ENCODE measurements at regions not wholly inside any gene's neighbourhood (a gene's known extent, or its start where the extent isn't known, plus 50 kb on each side); places are given as distances from the start of the nearest gene placed in this dataset.

DNA sequence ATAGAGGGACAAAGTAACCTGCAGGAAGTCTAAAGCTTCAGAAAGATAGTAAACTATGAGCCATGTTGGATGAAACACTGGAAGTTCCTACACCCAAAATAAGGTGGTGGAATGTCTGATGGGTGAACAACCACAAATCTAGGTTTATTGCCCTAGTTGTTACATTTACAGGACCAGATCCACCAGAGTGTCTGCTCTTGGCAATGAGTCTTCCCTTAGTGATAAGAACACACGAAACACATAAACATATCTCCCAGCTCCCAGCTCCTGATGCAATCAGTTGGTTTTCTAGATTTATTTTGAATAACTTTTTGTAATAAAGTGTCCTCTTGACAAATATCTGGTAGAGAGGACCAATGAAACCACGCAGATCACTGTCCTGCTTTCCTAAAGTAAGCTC, 329.7 kb upstream of the WWC1 start:
- no peak for DNase-seq

GRCh38 chr5:167964529-167964928, 326.9 kb upstream of the WWC1 start:
- DNase-seq = no peak

DNA sequence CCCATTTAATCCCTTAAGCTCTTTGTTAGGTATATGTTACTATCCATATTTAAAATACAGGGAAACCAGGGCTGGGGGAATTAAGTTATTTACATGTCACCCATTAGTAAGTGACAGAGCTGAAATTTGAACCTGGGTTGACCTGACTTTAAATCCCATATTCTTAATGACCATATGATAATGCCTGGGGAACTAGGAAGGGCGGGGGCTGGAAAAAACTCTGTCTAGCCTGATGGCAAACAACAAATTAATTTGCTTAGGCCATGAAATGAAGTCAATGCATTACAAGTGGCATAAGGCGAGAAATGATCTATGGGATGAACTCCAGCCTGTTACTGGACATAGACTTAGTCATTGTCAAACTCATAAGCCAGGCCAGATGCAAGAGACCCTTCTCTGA, 325.7 kb upstream of the WWC1 start:
- DNase-seq = no peak

GRCh38 chr5:167966979-167967378, 324.5 kb upstream of the WWC1 start:
- no peak for DNase-seq

GRCh38 chr5:167967494-167968177, 323.8 kb upstream of the WWC1 start:
- no peak for DNase-seq

- no peak for DNase-seq
These were observed 322.6 kb upstream of the WWC1 start for GRCh38 chr5:167968837-167969236.

- no peak for DNase-seq
These were observed 321.4 kb upstream of the WWC1 start for GRCh38 chr5:167969998-167970397.

DNA sequence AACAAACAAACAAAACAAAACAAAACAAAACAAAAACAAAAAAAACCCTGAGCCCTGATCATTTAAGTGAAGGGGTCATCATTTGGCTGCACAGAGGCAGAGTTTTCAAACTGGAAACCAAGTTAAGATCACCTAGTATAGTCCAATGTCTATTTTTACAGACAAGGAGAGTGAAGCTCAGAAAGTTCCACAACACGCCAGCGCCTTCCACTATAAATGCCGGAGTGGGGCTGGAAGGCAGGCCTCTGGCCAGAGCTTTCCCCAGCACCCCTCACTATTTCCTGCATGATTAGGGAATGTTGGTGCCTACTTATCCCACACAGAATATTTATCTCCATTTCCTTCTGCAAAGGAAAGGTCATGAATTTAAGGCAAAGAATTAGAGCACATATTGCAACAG, 319.7 kb upstream of the WWC1 start:
- DNase-seq = no peak

DNA sequence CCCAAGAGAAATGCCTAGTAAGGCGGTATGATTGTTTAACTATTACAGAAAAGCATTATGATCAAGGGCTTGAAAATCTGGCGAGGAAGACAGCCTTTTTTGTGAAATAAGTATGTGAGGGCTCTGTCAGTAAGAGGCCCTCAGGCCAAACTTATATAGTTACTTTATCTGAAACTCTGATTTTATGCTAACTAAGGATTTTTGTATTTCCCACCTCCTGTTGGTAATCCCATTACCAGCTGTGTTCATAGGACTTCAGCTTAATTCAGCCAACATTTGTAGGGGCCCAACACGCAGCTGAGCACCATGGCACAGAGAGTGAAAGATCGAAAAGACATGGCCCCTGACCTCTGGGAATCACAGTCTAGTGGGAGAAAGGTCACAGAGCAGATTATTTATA, 318.3 kb upstream of the WWC1 start:
- no peak for DNase-seq

- no peak for DNase-seq
These were observed 306.5 kb upstream of the WWC1 start for GRCh38 chr5:167984951-167985350.

GRCh38 chr5:167985373-167985772, 306.1 kb upstream of the WWC1 start:
- DNase-seq = no peak

DNA sequence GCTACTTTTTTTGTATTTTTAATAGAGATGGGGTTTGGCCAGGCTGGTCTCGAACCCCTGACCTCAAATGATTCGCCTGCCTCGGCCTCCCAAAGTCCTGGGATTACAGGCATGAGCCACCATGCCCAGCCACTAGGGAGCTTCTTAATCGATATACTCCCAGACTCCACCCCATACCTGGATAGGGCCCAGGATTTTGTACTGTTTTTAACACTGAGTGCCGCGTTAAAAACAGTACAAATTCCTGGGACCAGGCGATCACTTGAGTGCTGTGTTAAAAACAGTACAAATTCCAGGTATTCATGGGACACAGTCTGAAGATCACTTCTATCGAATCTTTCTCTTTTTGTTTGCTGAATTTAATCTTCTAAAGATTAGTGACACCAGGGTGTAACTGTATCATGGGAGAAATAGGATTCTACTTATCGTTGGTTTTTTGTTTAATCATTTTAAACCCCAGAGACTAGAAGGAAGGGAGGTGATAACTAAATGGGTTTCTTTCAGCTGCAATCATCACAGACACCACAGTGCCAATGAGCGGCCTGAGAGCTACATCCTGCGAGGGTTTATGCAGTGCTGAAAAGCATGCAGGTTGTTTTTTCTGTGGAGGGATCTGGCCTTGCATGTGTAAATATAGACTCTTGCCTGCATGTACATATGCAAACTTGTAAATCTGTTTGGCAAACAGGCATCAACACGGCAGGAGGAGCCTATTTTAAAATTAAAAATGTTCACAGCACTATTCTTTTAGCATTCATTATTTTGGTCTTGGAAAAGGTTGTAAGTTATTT, 303.8 kb upstream of the WWC1 start:
- DNase-seq = no peak

DNA sequence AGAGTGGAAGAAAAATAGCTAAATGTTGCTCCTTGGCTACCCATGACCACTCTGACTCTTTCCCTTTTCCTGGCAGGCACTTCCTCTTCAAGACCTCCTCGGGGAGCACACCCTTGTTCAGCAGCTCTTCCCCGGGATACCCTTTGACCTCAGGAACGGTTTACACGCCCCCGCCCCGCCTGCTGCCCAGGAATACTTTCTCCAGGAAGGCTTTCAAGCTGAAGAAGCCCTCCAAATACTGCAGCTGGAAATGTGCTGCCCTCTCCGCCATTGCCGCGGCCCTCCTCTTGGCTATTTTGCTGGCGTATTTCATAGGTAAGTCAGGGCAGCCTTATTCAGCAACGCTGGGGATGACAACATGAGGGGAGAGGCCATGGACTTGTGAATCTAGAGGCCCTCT, 298.6 kb upstream of the WWC1 start:
- no peak for DNase-seq

DNA sequence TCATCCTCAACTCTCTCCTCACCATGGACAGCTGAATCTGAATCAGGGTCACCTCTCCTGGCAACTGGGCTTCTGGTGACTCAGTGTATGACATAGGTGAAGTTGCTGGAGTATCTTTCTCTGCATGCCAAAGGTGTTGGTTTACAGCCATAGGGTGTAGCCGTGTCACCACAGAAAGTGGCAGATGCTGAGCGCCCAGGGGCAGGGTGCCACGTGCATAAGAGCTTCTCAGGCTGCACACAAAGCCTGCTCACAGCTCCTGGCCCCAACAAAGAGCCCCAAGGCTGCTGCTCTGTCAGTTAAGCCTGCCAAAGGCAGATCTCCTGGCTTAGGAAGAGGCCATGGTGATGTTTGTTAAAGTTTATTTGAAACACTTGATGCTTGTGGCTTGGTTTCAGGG, 297.7 kb upstream of the WWC1 start:
- no peak for DNase-seq

- no peak for DNase-seq
These were observed 295.5 kb upstream of the WWC1 start for GRCh38 chr5:167995844-167996425.

GRCh38 chr5:167998148-167998767, 293.2 kb upstream of the WWC1 start:
- no peak for DNase-seq

DNA sequence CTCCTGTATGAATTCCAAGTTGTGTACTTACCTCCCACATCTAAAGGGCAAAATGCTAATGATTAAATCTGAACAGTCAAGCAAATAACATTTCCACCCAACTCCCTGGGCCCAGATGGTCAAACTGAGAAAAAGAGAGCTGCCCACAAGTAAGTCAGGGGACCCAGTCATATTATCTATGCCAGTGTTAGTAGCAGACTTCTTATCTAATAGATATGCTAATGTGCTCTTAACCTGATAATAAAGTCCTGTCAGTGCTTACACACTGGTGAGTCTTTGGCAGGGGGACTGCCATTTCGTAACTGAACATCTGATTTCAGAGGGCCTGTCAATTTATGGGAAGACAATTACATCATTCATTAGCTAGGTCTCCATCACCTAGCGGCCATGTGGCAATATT, 292.3 kb upstream of the WWC1 start:
- no peak for DNase-seq

GRCh38 chr5:168001318-168001717, 290.1 kb upstream of the WWC1 start:
- no peak for DNase-seq

- no peak for DNase-seq
These were observed 289.3 kb upstream of the WWC1 start for GRCh38 chr5:168002116-168002515.

GRCh38 chr5:168005093-168005492, 286.4 kb upstream of the WWC1 start:
- DNase-seq = no peak

- no peak for DNase-seq
These were observed 285.5 kb upstream of the WWC1 start for GRCh38 chr5:168005936-168006335.

DNA sequence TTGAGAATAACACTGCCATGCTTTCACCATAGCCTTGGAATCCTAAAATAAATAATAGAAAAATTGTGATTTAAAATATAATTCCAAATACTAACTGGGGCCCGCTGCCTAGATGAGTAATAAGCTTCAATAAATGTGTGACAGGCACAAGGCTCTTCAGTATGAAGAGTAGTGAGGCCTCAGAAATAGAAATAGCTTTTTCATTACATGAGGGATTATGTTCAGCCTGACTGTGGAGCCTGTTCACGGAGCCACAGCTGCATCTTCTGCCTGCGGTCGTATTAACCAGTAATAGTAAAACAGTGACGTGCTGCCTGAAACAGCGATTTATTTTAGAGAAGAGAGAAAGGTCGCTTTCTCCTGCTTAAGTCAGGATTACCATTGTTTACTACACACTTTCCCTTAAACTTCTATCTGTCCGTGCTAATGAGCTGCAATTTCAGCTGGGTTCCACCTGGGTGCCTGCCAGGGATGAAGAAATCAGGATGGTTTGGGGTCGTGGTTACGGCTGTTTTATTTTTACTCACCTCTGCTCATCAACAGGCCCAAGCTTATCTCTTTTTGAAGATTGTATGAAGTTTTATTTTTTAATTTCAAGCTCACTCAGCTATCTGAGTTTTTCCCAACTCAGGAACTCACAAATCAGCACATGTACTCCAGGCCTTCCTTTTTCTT, 284.9 kb upstream of the WWC1 start:
- no peak for DNase-seq

DNA sequence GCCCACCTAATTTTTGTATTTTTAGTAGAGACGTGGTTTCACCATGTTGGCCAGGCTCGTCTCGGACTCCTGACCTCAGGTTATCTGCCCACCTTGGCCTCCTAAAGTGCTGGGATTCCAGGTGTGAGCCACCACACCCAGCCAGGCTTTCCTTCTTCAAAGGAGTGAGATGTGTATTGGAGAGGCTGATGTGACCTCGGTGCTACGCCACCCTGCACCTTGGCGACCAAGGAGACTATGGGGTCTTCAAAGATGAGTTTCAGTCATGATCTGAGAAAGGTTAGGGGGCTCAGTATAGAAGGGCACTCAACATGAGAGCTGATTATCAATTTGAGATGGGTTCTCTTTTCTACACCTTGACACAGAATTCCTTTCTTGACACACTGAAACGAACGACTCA, 284.2 kb upstream of the WWC1 start:
- DNase-seq = no peak

Measured in DMS 273 treated with DMSO at 0.1 percent for 48 hours (cell line).